ENCODE measurements at regions not wholly inside any gene's neighbourhood (a gene's known extent, or its start where the extent isn't known, plus 50 kb on each side); places are given as distances from the start of the nearest gene placed in this dataset.

DNA sequence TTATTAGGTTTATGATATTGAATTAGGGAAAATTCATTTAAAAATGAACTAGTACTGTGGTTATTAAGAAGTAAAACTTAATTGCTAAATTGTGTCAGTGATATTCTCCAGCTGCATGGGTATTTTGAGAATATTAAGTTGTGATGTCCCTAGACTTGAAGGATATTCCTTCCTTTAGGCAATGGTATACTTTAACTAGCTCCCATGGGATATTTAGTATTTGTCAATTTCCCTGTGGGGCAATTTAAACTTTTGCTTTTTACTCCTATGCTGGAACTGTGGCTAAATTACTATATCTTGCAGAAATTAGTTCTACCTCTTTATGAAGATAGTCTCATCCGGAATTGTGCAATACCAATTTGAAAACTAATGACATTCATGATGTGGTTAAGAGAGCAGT lies 151.6 kb upstream of the CSNK1A1L start:
- ChIA-PET CTCF (interaction anchor here (0.6 kb wide), 1 partner anchor 245 kb away, joined by 3 read pairs; no protein-coding TSS in a partner anchor), POLR2A (ENCODE audit: unreplicated experiment) (no interaction called here)
- DNase-seq = no peak
- Histone ChIP-seq H3K4me1 (ENCODE audit: insufficient read depth, low read length) (no peaks in the 10 kb centered on the region), H2AFZ (ENCODE audit: low read length) (no peak overlapping the region), H3K9me2 (replicated peaks; ENCODE audit: low read length) (no peaks in the 10 kb centered on the region), H3K27ac (ENCODE audit: low read length) (no peak overlapping the region), H3K9ac (ENCODE audit: low read length) (no peak overlapping the region), H3K4me2 (ENCODE audit: low read length) (no peak overlapping the region), H3K9me3 (ENCODE audit: low read length) (0 out of 2 replicates have a peak, but pooled peaks cover 3% of the 10 kb centered on the region), H3F3A (ENCODE audit: low read length, unreplicated experiment) (no peaks in the 10 kb centered on the region), H3K27me3 (ENCODE audit: low read length) (no peaks in the 10 kb centered on the region), H3K4me3 (ENCODE audit: low read length) (no peak overlapping the region), H3K36me3 (ENCODE audit: low read depth, low read length) (no peaks in the 10 kb centered on the region), H3K79me2 (ENCODE audit: low read length) (no peaks in the 10 kb centered on the region), H4K20me1 (ENCODE audit: low read length) (no peaks in the 10 kb centered on the region)
- TF ChIP-seq EZH2 (IDR thresholded peaks at IDR 0.05; ENCODE audit: low read length, unreplicated experiment) (no peak), EZH2phosphoT487 (IDR thresholded peaks at IDR 0.05; ENCODE audit: borderline replicate concordance, low read length) (no peak)
- TF ChIP-seq, protein P1, sequence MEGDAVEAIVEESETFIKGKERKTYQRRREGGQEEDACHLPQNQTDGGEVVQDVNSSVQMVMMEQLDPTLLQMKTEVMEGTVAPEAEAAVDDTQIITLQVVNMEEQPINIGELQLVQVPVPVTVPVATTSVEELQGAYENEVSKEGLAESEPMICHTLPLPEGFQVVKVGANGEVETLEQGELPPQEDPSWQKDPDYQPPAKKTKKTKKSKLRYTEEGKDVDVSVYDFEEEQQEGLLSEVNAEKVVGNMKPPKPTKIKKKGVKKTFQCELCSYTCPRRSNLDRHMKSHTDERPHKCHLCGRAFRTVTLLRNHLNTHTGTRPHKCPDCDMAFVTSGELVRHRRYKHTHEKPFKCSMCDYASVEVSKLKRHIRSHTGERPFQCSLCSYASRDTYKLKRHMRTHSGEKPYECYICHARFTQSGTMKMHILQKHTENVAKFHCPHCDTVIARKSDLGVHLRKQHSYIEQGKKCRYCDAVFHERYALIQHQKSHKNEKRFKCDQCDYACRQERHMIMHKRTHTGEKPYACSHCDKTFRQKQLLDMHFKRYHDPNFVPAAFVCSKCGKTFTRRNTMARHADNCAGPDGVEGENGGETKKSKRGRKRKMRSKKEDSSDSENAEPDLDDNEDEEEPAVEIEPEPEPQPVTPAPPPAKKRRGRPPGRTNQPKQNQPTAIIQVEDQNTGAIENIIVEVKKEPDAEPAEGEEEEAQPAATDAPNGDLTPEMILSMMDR (conservative IDR thresholded peaks at IDR 0.05; ENCODE audit: low read depth, low read length) = no peak
- intact Hi-C loops (cut with micrococcal nuclease) = no loop called here
- no peak for ATAC-seq
- no TSS peak for BruUV-seq (replicated peaks)

DNA sequence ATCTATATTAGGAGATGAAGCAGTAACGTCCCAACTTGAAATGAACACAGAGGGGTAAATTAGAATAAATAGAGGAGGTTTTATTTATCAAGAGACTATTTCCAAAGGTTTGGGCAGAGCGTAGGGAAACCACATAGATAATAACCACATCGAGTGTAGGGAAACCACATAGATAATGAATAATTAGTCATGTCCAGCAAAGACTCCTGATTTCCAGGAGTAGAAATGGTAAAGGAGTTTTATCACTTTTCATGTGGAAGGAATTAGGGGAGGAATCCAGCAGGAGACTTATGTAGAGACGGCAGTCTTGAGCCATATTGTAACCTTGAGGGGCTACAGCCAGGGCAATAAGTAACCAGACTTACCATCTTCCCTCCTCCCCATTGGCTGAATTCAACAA lies 136.3 kb upstream of the CSNK1A1L start:
- intact Hi-C loops (cut with micrococcal nuclease) = no loop called here
- Histone ChIP-seq H3F3A (ENCODE audit: low read length, unreplicated experiment) (no peaks in the 10 kb centered on the region), H3K9ac (ENCODE audit: low read length) (no peak overlapping the region), H3K27ac (ENCODE audit: low read length) (no peak overlapping the region), H3K4me1 (ENCODE audit: insufficient read depth, low read length) (no peaks in the 10 kb centered on the region), H3K9me3 (ENCODE audit: low read length) (no peaks in the 10 kb centered on the region), H3K27me3 (ENCODE audit: low read length) (no peaks in the 10 kb centered on the region), H3K36me3 (ENCODE audit: low read depth, low read length) (no peaks in the 10 kb centered on the region), H2AFZ (ENCODE audit: low read length) (no peak overlapping the region), H3K4me2 (ENCODE audit: low read length) (no peak overlapping the region), H3K4me3 (ENCODE audit: low read length) (no peak overlapping the region), H3K79me2 (ENCODE audit: low read length) (no peaks in the 10 kb centered on the region), H4K20me1 (ENCODE audit: low read length) (no peaks in the 10 kb centered on the region), H3K9me2 (replicated peaks; ENCODE audit: low read length) (no peaks in the 10 kb centered on the region)
- POLR2A ChIA-PET (ENCODE audit: unreplicated experiment) = no interaction called here
- TF ChIP-seq EZH2phosphoT487 (IDR thresholded peaks at IDR 0.05; ENCODE audit: borderline replicate concordance, low read length) = no peak
- TF ChIP-seq, protein P1 (conservative IDR thresholded peaks at IDR 0.05; ENCODE audit: low read depth, low read length) = no peak
- no peak for TF ChIP-seq EZH2 (IDR thresholded peaks at IDR 0.05; ENCODE audit: low read length, unreplicated experiment)
- no peak for DNase-seq
- BruUV-seq (replicated peaks) = no TSS peak
- ATAC-seq = no peak
- CTCF ChIA-PET = no interaction called here

DNA sequence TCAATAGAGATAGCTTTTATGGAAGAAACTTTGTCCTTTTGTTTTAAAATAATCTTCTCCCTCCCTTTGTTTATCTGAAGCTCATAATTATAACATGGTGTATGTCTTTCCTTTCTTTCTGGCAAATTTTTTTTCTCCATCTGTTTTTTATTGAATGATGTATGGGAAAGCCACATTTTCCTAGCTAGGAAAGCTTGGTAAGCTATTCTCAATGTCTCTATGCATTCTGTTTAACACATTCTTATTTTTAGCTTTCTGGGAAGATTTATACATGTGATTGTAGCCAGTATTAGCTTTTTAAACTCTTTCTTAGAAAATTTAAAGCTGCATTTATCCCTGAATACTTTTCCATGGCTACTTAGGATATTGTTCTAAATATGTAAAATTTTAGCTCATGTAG lies 124.9 kb upstream of the CSNK1A1L start:
- Histone ChIP-seq H3K27me3 (ENCODE audit: low read length) (no peaks in the 10 kb centered on the region), H4K20me1 (ENCODE audit: low read length) (no peaks in the 10 kb centered on the region), H3K79me2 (ENCODE audit: low read length) (no peaks in the 10 kb centered on the region), H3K4me3 (ENCODE audit: low read length) (no peak overlapping the region), H3K27ac (ENCODE audit: low read length) (no peak overlapping the region), H3K36me3 (ENCODE audit: low read depth, low read length) (no peaks in the 10 kb centered on the region), H2AFZ (ENCODE audit: low read length) (no peak overlapping the region), H3K9ac (ENCODE audit: low read length) (no peak overlapping the region), H3K4me2 (ENCODE audit: low read length) (no peak overlapping the region), H3F3A (ENCODE audit: low read length, unreplicated experiment) (no peaks in the 10 kb centered on the region), H3K9me3 (ENCODE audit: low read length) (no peaks in the 10 kb centered on the region), H3K4me1 (ENCODE audit: insufficient read depth, low read length) (peaks cover 4% of the 10 kb centered on the region; the same call in 1 of the 2 replicates), H3K9me2 (replicated peaks; ENCODE audit: low read length) (no peaks in the 10 kb centered on the region)
- ChIA-PET CTCF (no interaction called here), POLR2A (ENCODE audit: unreplicated experiment) (no interaction called here)
- DNase-seq (no peak), ATAC-seq (no peak)
- BruUV-seq (replicated peaks) = no TSS peak
- intact Hi-C loops (cut with micrococcal nuclease) = no loop called here
- TF ChIP-seq EZH2phosphoT487 (IDR thresholded peaks at IDR 0.05; ENCODE audit: borderline replicate concordance, low read length) (no peak), EZH2 (IDR thresholded peaks at IDR 0.05; ENCODE audit: low read length, unreplicated experiment) (no peak)
- TF ChIP-seq, protein P1 (conservative IDR thresholded peaks at IDR 0.05; ENCODE audit: low read depth, low read length) = no peak
